ENCODE measurements at regions not wholly inside any gene's neighbourhood (a gene's known extent, or its start where the extent isn't known, plus 50 kb on each side); places are given as distances from the start of the nearest gene placed in this dataset.
A peak's percentile ranks its signal among the peaks of the same experiment; 100 is the strongest.

DNA sequence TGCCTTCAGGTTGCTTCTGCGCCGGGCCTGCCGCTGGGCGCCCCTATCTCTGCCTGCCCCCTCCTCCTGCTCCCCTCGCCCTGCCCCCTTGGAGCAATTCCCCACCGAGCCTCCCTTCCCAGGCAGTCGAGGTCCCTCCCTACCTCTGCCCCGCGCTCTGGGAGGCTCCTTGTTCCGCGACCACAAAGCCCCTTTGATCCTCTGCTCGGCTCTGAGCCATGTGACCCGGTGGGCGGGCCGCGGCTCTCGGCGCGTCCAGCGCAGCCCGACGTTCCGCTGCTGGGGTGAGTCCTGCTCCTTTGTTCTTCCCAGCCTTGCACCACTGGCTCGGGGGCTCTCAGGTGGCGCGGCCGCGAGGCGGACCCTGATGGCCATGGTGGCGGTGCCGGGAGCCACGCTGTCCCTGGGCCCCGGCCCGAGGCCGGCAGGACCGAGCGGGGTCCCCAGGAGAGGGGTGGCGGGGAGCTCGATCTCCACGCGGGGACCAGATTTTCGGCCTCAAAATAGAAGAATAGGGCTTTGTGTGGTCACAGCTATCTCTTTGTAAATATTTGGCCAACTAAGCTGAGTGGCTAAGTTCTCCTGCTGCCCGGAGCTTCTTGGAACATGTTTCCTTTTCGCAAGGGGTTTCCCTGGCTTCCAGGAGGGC is 310.6 kb downstream of the SEC14L1 start (continued):
- peak; percentile 30; the same call in 1 of the 2 replicates for TF ChIP-seq FOXK2 (IDR thresholded peaks at IDR 0.05)
- TF ChIP-seq ZSCAN29 (CRISPR knock-in tag; conservative IDR thresholded peaks at IDR 0.05), result peak; percentile 90; the same call in 1 of the 2 replicates
- no peak for TF ChIP-seq FOXP1 (IDR thresholded peaks at IDR 0.05)
- peak; percentile 14; the same call in 1 of the 2 replicates for TF ChIP-seq FOXP1 (CRISPR knock-in tag; IDR thresholded peaks at IDR 0.05)
- peak; percentile 75; the same call in 1 of the 2 replicates for TF ChIP-seq ZNF788 (CRISPR knock-in tag; IDR thresholded peaks at IDR 0.05; ENCODE audit: borderline replicate concordance)
- peak; percentile 71; the same call in 1 of the 2 replicates for TF ChIP-seq MAZ (IDR thresholded peaks at IDR 0.05; ENCODE audit: borderline replicate concordance, low read depth, low read length)
- peak; percentile 94 for TF ChIP-seq MAZ (CRISPR knock-in tag; IDR thresholded peaks at IDR 0.05; ENCODE audit: low read depth)
- TF ChIP-seq HNRNPL (IDR thresholded peaks at IDR 0.05; ENCODE audit: low read depth, low read length), result peak; percentile 62
- TF ChIP-seq CHCHD3 (CRISPR knock-in tag; IDR thresholded peaks at IDR 0.05), result 0 out of 2 replicates have a peak, but pooled peaks have one; percentile 28
- TF ChIP-seq ATF5 (CRISPR knock-in tag; IDR thresholded peaks at IDR 0.05; ENCODE audit: low read depth), result peak; percentile 12; the same call in 1 of the 2 replicates
- peak; percentile 67 for TF ChIP-seq THRA (CRISPR knock-in tag; IDR thresholded peaks at IDR 0.05; ENCODE audit: borderline replicate concordance)
- no peak; the same call in 1 of the 2 replicates for TF ChIP-seq ZNF263 (CRISPR knock-in tag; IDR thresholded peaks at IDR 0.05)
- TF ChIP-seq, protein P1, sequence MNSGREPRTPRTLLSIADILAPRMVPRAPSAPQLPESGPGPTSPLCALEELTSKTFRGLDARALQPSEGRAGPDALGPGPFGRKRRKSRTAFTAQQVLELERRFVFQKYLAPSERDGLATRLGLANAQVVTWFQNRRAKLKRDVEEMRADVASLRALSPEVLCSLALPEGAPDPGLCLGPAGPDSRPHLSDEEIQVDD (CRISPR knock-in tag; IDR thresholded peaks at IDR 0.05; ENCODE audit: borderline replicate concordance), result no peak
- no peak; the same call in 1 of the 2 replicates for TF ChIP-seq ZNF614 (CRISPR knock-in tag; IDR thresholded peaks at IDR 0.05; ENCODE audit: borderline replicate concordance)
- peak; percentile 71 for TF ChIP-seq FOSL2 (CRISPR knock-in tag; IDR thresholded peaks at IDR 0.05)
- no peak for TF ChIP-seq BATF2 (CRISPR knock-in tag; IDR thresholded peaks at IDR 0.05)
- peak; percentile 66; the same call in 1 of the 2 replicates for TF ChIP-seq ZMYM3 (CRISPR knock-in tag; IDR thresholded peaks at IDR 0.05)
- TF ChIP-seq ZNF337 (CRISPR knock-in tag; IDR thresholded peaks at IDR 0.05; ENCODE audit: borderline replicate concordance, low read depth), result peak; percentile 22; the same call in 1 of the 2 replicates
- peak; percentile 68 for TF ChIP-seq MXD3 (CRISPR knock-in tag; IDR thresholded peaks at IDR 0.05)
- no peak for TF ChIP-seq ATM (IDR thresholded peaks at IDR 0.05; ENCODE audit: borderline replicate concordance)
- TF ChIP-seq ZNF563 (CRISPR knock-in tag; IDR thresholded peaks at IDR 0.05), result peak; percentile 72
- no peak for TF ChIP-seq FUBP1 (CRISPR knock-in tag; IDR thresholded peaks at IDR 0.05; ENCODE audit: borderline replicate concordance)
- TF ChIP-seq ZFP62 (CRISPR knock-in tag; IDR thresholded peaks at IDR 0.05), result no peak
- TF ChIP-seq MIXL1 (CRISPR knock-in tag; IDR thresholded peaks at IDR 0.05), result peak; percentile 38; the same call in 1 of the 2 replicates

Measured in HepG2 (cell line).